SK-N-SH treated with all-trans-retinoic acid at 6 μM for 48 hours (cell line): ENCODE measurements at regions not wholly inside any gene's neighbourhood (a gene's known extent, or its start where the extent isn't known, plus 50 kb on each side); places are given as distances from the start of the nearest gene placed in this dataset.
"Not testable (repeated sequence)": the region's sequence is repeated elsewhere in the genome, so short reads cannot be mapped to it uniquely, and the experiment has no call there.

ENCODE experiments used
- ISL1 ChIP-seq: fragments of 250-450 bp; sonication (Bioruptor Pico); IDR thresholded peaks from 2 replicates; pipeline ENCODE4 v2.1.2; 2022; ENCODE audit warnings: mild to moderate bottlenecking, moderate library complexity
- TCF4 ChIP-seq: fragments of 250-450 bp; sonication (Bioruptor Pico); IDR thresholded peaks from 2 replicates; pipeline ENCODE4 v1.8.0; 2021; ENCODE audit warnings: mild to moderate bottlenecking, moderate library complexity, borderline replicate concordance
- ZFP3 ChIP-seq: fragments of 250-450 bp; sonication (Bioruptor Pico); IDR thresholded peaks from 2 replicates; pipeline ENCODE4 v1.5.0; 2020; ENCODE audit warnings: mild to moderate bottlenecking, moderate library complexity
- ZFP30 ChIP-seq: fragments of 450-650 bp; formaldehyde crosslinking; IDR thresholded peaks from 2 replicates; pipeline ENCODE4 v1.5.0; 2022; ENCODE audit warnings: mild to moderate bottlenecking, moderate library complexity
- ZNF70 ChIP-seq: fragments of 450-650 bp; formaldehyde crosslinking; IDR thresholded peaks from 2 replicates; pipeline ENCODE4 v1.5.0; 2020; ENCODE audit warnings: mild to moderate bottlenecking, moderate library complexity

DNA sequence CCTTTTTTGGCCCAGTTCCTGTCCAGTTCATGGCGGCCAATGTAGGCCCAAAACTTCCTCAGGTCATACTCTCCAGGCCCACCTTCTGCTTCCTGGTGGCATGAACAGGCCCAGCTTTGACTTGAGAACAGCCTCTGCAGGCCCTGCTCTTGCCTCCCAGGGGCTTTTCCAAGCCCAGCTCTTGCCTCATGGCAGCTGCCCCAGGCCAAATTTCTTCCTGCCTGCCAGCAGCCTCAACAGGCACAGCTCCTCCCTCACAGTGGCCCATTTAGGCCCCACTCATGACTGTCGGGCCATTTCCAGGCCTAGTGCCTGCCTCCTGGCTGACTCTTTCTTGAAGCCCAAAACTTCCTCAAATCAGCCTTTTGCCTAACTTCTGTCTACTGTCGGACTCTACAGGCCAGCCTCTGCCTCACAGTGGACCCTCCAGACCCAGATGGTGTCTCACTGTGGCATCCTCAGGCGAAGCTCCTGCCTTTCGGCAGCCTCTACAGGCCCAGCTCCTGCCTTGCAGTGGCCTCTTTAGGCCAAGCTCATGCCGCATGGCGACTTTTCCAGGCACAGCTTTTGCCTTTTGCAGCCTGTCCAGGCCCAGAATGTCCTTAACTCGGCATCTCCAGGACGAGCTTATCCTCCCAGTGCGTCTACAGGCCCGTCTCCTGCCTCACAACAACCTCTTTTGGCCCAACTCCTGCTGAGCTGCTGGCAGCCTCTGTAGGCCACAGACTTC, 53.7 kb upstream of the METTL14 start:
- TF ChIP-seq ZFP3; ISL1 (CRISPR knock-in tag); ZNF70 (CRISPR knock-in tag); ZFP30 (CRISPR knock-in tag); TCF4 (CRISPR knock-in tag): not testable (repeated sequence)
